ENCODE measurements at regions not wholly inside any gene's neighbourhood (a gene's known extent, or its start where the extent isn't known, plus 50 kb on each side); places are given as distances from the start of the nearest gene placed in this dataset.

- no peak for TF ChIP-seq CTCF (IDR thresholded peaks at IDR 0.05)
- TF ChIP-seq EP300 (IDR thresholded peaks at IDR 0.05), result no peak
- no peak for TF ChIP-seq POLR2A (IDR thresholded peaks at IDR 0.05)
Measured at GRCh38 chr3:73291541-73291940, 230.1 kb downstream of the EBLN2 start.

Measured in ovary (tissue), 3 donors.